AG08395 (cell line): ENCODE measurements at regions not wholly inside any gene's neighbourhood (a gene's known extent, or its start where the extent isn't known, plus 50 kb on each side); places are given as distances from the start of the nearest gene placed in this dataset.

ENCODE experiments used
- DNase-seq: peaks from one replicate; pipeline ENCODE4 v3.0.0; 2012; ENCODE audit warnings: mixed read lengths, low spot score

DNA sequence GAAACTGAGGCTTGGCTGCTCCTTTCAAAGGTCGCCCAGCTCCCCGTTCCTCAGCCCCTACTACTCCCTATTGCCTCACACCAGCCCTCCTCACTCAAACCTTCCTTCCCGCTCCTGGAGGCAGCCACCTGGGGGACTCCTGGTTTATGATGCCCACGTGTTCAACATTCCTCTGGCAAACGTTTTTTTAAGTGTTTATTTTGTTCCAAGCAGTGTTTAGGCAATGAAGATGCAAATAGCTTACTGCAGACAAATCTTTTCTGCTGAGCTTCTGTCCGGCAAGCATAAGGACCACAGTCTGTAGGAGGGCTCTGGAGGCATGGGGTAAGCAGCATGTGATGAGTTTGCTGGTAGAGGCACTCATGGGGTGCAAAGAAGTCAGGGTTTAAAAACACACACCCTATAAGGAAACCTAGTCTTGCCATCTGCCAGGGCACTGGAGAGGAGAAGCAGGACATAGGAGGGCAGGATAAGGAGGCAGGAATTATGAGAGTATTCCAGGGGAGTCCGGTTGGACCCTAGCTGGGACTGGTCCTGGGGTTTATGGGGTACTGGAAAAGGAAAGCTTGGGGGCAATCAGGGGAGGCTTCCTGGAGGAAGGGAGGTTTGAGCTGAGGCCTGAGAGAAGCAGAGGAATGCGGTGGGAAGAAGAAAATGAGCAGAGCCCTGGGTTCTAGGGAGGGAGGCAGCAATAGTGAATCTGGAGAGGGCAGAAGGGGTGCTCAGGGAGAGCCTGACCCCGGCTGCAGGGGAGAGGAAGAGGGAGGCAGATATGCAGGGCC is 123.3 kb downstream of the NCOR2 start:
- DNase-seq = no peak

DNA sequence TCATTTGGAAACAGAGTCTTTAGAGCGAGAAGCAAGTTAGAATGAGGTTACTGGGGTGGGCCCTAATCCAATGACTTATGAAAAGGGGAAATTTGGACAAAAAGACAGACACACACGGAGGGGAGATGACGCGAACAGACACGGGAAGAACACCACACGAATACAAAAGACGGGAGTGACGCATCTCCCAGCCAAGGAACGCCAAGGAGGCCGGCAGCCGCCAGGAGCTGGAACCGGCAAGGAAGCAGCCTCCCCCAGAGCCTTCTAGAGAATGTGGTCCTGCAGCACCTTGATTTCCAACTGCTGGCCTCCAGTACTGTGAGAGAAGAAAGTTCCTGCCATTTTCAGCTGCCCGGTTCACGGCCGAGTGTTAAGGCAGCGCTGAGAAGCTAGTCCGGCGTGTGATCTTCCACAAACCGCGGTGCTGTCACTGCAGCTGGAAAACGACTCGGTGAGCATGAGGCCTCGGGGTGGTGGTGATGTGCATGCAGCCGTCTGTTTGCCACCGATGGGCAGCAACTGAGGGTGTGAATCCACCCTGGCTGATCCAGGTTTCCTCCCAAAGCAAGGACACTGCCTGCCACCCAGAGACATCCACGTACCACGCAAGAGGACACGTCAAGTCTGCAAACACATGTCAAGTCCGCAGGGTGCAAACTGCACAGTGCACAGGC is 124.5 kb downstream of the NCOR2 start:
- DNase-seq = no peak

DNA sequence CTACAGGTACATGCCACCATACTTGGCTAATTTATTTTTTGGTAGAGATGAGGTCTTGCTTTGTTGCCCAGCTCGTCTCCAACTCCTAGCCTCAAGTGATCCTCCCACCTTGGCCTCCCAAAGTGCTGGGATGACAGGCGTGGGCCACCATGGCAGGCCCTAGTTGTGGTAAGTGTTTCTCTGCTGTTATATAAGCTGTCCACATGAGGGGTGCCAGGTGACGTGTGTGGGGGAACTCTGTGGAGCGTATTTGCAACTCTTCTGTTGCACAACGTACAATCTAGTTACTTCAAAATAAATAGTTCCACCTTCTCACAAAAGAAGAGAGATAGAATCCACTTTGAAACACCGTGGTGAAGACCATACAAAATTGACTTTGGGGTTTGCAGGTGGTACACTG is 125.1 kb downstream of the NCOR2 start:
- DNase-seq = no peak

DNA sequence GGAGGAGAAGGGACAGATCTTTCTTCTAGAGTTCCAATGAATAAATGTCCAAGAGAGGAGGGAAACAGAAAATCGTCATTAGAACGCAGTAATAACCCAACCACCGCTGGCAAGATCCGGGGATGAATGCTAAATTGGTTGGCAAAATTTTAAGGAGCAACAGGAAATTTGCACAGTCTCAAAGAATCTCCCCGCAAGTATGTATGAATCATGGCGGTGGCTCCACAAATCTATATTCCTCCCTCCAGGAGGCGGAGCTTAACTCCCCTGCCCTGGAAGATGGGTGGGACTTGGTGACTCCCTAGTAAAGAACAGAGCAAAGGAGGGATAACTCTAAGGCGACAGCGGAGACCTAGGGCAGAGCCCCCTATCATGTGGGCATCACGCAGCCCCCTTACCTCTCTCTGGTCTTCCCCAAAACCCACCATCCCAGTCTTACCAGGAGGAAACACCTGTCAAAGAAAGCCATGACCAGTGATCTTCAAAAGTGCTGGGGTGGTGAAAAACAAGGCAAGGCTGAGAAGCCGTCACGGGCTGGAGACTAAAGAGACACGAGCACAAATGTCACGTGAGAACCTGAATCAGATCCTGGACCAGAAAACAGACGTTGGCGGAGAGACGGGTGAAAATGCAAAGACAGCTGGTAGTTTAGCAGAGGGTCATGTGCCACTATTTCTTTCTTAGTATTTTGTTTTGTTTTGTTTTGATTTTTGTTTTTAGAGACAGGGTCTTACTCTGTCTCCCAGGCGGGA is 125.8 kb downstream of the NCOR2 start:
- peak; percentile 92 for DNase-seq

DNA sequence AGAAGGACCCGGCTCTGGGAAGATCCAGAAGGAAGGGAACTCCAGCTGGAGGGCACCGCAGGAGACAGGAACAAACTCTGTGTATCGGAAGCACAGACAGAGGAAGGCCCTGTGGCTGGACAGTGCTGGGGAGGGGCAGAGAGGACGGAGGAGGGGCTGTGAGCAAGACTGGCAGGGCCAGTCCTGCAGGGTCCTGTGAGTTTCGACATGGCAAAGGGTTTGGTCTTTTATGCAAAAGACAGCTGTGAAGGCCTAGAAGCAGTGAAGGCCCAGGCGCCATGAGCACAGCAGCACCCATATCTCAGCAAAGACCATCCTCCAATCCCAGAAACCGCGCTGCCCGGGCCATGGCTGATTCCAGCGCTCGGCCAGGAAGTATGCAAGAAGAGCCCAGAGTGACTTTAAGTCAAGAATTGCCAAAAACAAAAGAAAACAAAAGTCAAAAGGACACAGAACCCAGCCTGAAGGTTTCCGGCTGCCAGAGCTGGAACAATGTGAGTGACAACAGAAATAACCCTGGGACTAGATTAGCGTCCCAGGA is 126.5 kb downstream of the NCOR2 start:
- DNase-seq = no peak

DNA sequence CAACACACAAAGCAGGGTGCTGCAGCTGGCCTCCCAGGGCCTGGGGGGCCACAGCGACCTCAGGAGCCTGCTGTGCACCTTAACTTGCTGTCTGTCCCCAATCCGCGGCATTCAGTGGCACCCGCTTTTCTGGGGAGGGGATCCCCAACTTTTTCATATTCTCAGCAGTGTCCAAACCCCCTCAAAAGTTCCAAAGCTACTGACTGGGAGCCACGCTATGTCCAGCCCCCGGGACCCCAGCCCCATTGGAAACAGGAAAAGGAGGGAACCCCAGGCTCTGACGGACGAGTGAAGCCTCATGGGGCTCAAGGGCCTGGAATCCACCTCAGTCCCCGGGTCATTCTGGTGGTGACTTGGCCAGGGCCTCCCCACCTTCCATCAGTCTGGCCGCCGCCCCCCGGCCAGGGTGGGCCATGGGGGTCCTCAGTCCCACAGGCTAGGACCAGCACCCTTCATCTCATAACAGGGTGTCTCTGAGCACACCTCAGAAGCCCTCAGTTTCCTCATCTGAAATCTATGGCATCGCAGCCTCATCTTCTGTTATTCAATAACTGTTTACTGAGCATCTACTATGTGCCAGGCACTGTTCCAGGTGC is 127.3 kb downstream of the NCOR2 start:
- no peak for DNase-seq

DNA sequence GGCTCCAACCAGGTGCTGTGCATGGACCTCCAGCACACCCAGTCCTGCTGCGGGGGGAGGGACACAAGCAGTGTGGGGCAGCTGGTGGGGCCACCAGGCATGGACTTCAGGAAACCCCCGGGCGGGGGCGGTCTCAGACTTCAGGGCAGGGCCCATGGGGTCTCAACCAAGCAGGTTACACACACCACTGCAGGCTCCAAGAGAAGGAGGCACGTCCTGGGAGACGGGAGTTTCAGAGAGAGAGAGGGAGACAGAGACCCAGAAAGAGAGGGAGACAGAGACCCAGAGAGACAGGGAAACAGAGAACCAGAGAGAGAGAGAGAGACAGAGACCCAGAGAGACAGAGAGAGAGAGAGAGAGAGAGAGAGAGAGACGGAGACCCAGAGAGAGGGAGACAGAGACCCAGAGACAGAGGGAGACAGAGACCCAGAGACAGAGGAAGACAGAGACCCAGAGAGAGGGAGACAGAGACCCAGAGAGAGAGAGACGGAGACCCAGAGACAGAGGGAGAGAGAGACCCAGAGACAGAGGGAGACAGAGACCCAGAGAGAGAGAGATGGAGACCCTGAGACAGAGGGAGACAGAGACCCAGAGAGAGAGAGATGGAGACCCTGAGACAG is 128.9 kb downstream of the NCOR2 start:
- DNase-seq = no peak

DNA sequence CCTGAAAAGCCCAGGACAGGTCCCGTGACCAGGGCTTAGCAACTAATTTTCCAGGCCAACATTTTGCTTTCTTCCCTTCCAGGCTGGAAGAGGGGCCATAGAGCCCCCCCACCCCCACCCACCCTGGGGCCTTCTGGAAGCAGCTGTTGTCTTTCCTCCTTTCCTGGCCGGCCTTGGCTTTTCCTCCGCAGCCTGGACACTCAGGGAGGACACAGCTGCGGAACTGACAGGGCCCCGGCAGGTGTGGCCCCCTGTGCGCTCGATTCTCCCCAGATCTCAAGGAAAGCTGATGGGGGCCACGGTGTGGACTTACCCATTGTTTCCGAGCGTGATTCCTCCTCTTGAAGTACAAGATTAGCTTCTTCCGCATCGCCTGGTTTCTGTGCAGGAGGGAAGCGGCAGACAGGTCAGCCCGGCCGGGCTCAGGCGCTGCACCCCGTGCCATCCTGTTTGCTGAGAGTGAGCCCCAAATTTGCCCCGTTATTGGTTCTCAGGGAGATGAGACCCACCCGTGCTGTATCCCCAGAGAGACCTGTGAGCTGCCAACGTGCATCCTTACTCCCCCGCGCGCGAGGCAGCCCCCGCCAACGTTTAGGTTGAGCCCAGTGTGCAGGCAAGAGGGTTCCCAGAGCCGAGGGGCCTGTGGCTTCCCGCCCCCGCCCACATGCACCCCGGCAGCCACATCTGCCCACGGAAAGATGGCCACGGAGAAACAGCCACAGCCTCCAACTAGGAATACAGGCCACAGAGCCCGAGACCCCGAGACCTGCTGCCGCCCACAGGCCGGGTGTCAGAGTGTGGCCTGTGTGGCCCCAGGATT is 129.6 kb downstream of the NCOR2 start:
- DNase-seq = no peak

DNA sequence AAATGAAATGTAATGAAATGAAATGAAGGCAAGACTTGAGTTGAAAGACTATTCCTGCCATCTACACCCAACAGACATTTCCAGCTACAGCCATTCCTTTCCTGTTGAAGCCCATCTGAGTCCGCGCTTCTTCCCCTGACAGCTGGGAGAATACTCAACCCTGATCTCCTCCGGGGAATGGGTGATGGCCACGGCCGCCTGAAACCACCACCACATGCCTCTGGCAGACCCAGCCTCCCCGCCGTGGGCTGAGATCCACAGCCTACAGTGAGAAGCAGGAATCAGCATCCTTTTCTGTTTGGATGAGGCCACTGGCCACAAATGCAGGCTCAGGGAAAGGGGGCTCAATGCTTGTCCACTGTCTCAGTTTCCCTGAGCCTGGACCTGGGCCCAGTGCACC is 130.3 kb downstream of the NCOR2 start:
- DNase-seq = no peak

DNA sequence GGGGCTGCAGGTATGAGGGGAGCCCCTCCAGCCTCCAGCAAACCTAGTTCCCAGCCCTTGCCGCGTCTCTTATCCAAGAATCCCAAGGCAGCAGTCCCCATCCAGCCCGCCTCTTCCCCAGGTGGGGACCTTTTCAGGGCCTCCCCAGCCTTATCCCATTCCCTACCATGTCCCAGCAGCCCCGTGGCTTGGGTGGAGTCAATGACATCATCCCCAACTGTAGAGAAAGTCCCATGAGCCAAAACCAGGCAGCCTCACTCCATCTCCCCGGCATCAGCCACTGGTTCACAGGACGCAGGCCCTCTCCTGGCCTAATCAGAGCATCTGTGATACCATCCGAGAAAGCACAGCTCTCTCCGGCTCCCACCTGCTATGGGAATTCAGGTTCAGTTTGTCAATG is 131.0 kb downstream of the NCOR2 start:
- peak; percentile 31 for DNase-seq

DNA sequence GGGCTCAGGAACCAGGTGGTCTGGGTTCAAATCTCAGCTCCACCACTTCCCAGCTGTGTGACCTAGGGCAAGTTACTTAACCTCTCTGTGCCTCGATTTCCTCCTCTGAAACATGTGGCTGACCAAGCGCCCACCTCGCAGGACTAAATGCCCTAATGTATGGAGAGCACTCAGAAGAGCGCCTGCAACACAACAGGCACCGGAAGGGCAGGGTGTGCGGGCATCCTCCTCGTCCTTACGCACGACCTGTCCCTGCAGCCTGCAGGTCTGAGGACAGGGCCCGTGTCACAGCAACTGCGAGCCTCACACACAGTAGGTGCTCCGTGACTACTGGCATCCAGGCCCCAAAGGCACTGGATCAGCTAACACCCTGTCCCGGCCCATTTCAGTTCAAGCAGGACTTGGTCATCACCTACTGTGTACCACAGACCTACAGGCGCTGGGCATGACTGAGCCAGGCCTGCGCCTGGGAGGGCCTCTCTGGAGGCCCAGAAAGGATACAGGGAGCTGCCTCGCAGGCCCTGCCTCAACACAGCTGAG is 131.5 kb downstream of the NCOR2 start:
- no peak for DNase-seq

DNA sequence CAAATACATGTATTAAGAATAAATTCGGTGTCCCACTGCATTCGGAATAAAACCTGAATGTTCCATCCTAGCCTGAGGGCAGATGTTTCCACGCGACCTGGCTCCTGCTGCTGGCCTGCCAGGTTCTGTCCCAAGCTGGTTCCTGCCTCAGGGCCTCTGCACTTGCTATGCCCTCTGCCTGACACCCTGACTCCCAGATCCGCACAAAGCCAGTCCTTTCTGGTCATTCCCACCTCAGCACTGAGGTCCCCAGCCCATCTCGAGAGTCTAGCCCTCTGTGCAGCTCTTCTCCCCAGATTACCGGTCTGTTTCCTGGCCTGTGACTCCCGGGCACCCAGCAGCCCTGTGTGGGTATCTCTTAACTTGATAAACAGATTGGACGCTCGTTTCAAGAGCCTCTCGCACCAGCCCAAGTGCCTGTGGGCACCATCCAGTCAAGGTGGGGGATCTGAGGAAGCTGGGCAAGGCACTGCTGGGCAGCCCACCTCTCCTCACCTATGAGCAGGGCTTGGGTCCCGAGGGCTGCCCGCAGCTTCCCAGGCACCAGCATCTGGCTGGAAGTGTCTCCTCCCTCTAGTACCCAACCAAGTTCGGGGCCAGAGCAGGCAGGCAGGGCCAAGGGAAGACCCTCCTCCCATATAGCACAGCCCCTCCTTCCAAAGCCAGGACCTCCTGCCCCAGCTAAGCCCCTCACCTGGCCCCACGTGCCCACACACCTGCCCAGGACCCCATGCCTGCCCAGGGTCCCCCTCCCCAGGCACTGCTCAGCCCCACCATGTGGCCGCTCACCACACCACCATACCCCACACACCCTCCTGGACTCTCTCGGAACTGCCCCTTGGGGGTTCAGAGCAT is 132.2 kb downstream of the NCOR2 start:
- DNase-seq = no peak

DNA sequence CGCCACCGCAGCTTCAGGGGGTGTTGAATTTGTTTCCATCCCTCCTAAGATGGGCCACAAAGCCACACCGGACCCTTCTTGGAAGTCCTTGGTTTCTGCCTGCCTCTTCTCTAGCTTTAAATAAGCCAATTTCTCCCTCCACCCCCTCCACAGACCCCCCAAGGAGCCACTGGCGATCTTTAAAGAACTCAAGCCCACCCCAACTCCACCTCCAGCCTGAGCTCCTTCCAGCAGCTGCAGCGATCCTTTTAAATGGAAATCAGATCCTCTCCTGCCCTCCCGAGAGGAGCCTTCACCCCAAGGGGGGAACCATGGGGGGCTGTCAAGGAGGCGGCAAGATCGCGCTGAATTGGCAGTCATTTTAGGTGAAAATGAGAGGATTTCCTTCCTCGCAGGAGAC is 133.1 kb downstream of the NCOR2 start:
- DNase-seq = no peak

DNA sequence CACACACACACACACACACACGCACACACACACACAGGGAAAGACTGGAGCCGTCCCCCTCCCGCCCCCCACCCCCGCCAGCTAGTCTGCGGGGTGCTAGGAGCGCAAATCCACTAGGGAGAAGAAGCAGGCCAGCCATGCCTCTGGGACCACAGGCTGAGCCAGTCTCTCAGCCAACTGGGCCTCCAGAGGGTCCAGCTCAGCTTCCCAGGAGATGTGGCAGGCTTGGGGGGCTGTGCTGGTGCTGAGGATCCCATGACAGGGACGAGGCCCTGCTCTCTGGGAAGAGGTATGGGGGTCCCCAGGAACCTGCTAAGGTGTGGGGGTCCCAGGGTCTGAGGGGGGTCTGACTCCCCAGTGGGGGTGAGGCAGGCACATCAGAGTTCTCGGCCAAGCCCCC is 133.5 kb downstream of the NCOR2 start:
- DNase-seq = no peak

DNA sequence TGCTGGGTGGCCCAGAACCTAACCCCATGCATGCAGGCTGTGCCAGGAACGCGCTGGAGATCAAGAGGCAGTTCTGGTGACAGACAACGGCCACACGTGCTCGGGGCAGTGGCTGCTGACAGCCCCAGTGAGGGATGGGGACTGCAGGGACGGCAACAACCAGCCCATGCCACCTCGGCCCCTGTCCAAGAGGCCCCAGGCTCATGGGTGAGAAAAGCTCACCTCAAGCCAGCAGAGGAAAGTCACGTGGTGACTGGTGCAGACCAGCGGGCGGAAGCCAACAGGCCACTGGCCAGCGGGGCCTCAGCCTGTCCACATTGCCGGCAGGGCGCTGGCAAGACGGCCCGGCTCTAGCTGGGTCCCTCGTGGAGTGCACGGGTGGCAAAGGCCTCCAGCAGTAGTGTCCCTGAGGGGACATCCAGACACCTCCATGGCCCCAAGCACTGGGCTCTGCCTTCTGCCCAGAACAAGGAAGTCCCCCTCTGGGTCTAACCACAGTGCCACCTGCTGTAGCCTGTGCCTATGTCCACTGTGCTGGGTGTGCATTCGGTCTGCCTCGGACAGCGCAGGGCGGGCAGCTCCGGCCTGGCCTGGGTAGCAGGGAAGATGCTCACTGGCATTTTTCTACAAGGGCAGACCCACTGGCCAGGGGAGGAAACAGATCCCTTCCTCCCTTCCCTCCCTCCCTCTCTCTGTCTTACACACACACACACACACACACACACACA is 134.1 kb downstream of the NCOR2 start:
- DNase-seq = peak; percentile 14

DNA sequence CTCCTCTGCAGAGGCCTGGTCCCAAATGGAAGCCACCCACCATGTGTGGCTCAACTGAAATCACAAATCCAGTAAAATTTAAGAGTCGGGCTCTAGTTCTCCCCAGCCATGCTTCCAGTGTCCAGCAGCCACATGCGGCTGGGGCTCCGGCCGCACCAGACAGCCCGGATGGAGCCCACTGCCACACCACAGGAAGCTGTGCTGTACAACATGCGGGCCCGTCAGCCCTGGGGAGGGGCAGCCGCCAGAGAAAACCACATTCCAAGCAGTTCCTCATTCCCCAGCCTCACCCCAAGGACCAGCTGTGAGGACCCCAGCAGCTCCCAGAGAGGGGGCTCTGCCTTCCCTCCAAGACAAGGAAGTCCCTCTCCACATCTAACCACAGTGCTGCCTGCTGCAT is 135.0 kb downstream of the NCOR2 start:
- DNase-seq = no peak

DNA sequence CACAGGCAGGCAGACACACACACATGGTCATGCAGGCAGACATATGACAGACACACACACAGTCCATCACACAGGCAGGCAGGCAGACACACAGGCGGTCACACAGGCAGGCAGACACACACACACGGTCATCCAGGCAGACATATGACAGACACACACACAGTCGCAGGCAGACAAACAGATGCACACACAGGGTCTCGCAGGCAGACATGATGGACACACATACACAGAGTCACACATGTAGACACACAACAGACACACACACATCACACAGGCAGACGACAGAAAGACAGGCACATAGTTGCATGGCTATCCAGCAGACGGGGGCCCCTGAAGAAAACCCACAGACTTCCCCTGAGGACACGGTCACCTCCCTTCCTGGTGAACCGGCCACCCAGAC is 135.4 kb downstream of the NCOR2 start:
- no peak for DNase-seq

DNA sequence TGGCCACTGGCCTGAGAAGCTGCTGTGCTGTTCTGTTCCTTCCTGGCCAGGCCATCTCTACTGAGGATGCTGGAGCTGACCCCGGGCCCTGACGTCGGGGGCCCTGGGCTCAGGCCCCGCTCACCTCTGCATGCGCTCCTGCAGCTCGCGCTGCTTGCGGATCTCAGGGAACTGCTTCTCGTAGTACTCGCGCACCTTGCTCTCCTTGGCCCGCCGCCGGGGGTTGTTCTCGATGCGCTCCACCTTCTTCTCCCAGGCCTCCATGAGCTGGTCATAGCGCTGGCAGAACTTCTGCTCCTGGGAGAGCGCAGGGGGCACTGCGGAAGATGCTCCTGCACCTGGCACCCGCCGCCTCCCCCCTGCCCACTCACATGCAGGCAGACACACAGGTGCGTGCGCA is 135.6 kb downstream of the RFLNA start:
- no peak for DNase-seq

DNA sequence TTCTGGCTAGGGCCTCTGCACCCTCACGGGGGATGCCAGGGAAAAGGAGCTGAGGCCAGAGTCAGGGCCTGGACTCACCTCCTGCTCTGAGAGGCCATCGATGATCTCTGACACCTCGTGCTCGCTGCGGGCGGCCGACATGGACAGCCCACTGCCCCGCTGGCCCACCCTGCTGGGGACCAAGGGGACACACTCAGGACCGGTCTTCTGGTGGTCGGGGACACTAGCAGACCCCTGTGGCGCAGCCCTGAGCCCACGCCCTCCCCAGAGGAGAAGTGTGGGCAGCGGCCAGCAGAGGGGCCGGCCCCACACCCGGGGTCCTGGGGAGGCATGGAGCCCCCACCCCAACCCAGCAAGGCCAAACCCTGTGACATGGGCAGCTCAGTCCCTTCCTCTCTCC is 134.6 kb downstream of the RFLNA start:
- DNase-seq = no peak
